Spleen (tissue), 11 donors: ENCODE measurements at regions not wholly inside any gene's neighbourhood (a gene's known extent, or its start where the extent isn't known, plus 50 kb on each side); places are given as distances from the start of the nearest gene placed in this dataset.

Experiments
- DNase-seq: peaks from one replicate; pipeline ENCODE4 v3.0.0-alpha.2; 2020
- H3K27ac ChIP-seq, 8 donors: fragments of 200-600 bp; sonication (generic) in 7 of 8; 1 replicate in 4 of 8; 2 replicates in 4 of 8; pipeline versions ENCODE4 v1.5.0 to v1.8.0; 2016 to 2021; ENCODE audit warnings: inconsistent platforms in 4 of 8, mild to moderate bottlenecking in 4 of 8, moderate library complexity in 1 of 8
- H3K27me3 ChIP-seq, 7 donors: fragments of 200-600 bp; sonication (generic) in 6 of 7; replicated peaks in 1 of 7; 1 replicate in 4 of 7; 2 replicates in 3 of 7; pipeline versions ENCODE4 v1.5.0 to v1.8.0; 2016 to 2021; ENCODE audit warnings: inconsistent platforms in 3 of 7, mild to moderate bottlenecking in 1 of 7
- H3K36me3 ChIP-seq, 6 donors: fragments of 200-600 bp; sonication (generic) in 5 of 6; 1 replicate in 4 of 6; 2 replicates in 2 of 6; pipeline versions ENCODE4 v1.5.0 to v1.8.0; 2016 to 2021; ENCODE audit warnings: inconsistent platforms in 2 of 6
- H3K4me1 ChIP-seq, 6 donors: fragments of 200-600 bp; sonication (generic) in 5 of 6; 1 replicate in 3 of 6; 2 replicates in 3 of 6; pipeline versions ENCODE4 v1.5.0 to v1.8.0; 2016 to 2021; ENCODE audit warnings: inconsistent platforms in 3 of 6
- H3K4me3 ChIP-seq, 8 donors: fragments of 200-600 bp; sonication (generic) in 7 of 8; 1 replicate in 4 of 8; 2 replicates in 4 of 8; pipeline versions ENCODE4 v1.5.0 to v1.8.0; 2016 to 2021; ENCODE audit warnings: inconsistent platforms in 4 of 8, mild to moderate bottlenecking in 4 of 8, moderate library complexity in 2 of 8
- H3K9me3 ChIP-seq, 8 donors: fragments of 200-600 bp; sonication (generic) in 7 of 8; 1 replicate in 4 of 8; 2 replicates in 4 of 8; pipeline versions ENCODE4 v1.5.0 to v1.8.0; 2016 to 2021; ENCODE audit warnings: inconsistent platforms in 4 of 8
- CTCF ChIP-seq, 11 experiments: fragments of 200-600 bp in 7 of 11; fragments of 450-650 bp in 4 of 11; sonication (generic) in 4 of 11; IDR thresholded peaks in 8 of 11; conservative IDR thresholded peaks in 3 of 11; 1 replicate in 7 of 11; 2 replicates in 4 of 11; pipeline versions ENCODE4 v1.4.0 to v1.8.0; 2016 to 2021; ENCODE audit warnings: antibody characterized with exemption in 11 of 11, inconsistent platforms in 4 of 11, mild to moderate bottlenecking in 1 of 11
- POLR2A ChIP-seq, 3 donors: fragments of 450-650 bp; IDR thresholded peaks; one replicate each; pipeline ENCODE4 v1.5.1; 2017; ENCODE audit warnings: antibody characterized with exemption in 3 of 3, mild to moderate bottlenecking in 1 of 3
- POLR2AphosphoS5 ChIP-seq, 3 donors: sonication (generic); formaldehyde crosslinking; IDR thresholded peaks; one replicate each; pipeline ENCODE4 v1.5.1; 2017; ENCODE audit warnings: antibody characterized with exemption in 3 of 3
- WGBS, 5 donors: extraction: QIAGEN DNeasy Blood & Tissue Kit in 3 of 5; methylation state at CpG; one replicate each; pipeline versions ENCODE4 v1.1.5 to v1.1.7; 2013 to 2018; 5-methylcytosine and 5-hydroxymethylcytosine counted together
- intact Hi-C: fragments of 100-400 bp; cut with DNase I; formaldehyde crosslinking; loops from one replicate; pipeline ENCODE4 v1.15.0; 2023; ENCODE audit warnings: low total_unique reads
- donor health status: healthy with polysubstance abuse.
- donor health status: DM: no; HTN: no; CAD: no; lungs with moderate emphysema.
- donor health status: DM: no; HTN: no; CAD: no.
- donor health status: Bipolar disorder and iron deficiency.
- donor health status: healthy.
- donor health status: DM: no; HTN: no; CAD: no.
- donor health status: DM: yes; HTN: yes; CAD: no.

GRCh38 chr2:234761910-234762309, 189.9 kb upstream of the SH3BP4 start:
- no peak for DNase-seq
- H3K36me3 ChIP-seq = no peaks in the 10 kb centered on the region
- intact Hi-C loops = no loop called here
- H3K9me3 ChIP-seq = peaks cover 0 to 17% (median 9%) of the 10 kb centered on the region in 8 donors
- H3K4me1 ChIP-seq = no peaks in the 10 kb centered on the region
- H3K27me3 ChIP-seq = peaks cover 0 to 2% (median 0%) of the 10 kb centered on the region in 7 donors
- H3K27ac ChIP-seq = no peak overlapping the region
- H3K4me3 ChIP-seq = no peak overlapping the region
- no peak for TF ChIP-seq POLR2AphosphoS5 (IDR thresholded peaks at IDR 0.05)
- no peak for TF ChIP-seq CTCF (IDR thresholded peaks at IDR 0.05 in 8 of 11, conservative IDR thresholded peaks at IDR 0.05 in 3 of 11)
- no peak for TF ChIP-seq POLR2A (IDR thresholded peaks at IDR 0.05)
- 59 to 77% (median 67%) methylated on average over 4 of the region's 4 CpGs for WGBS, 5 donors

GRCh38 chr2:234754126-234754525, 197.7 kb upstream of the SH3BP4 start:
- TF ChIP-seq POLR2A (IDR thresholded peaks at IDR 0.05) (no peak), POLR2AphosphoS5 (IDR thresholded peaks at IDR 0.05) (no peak), CTCF (IDR thresholded peaks at IDR 0.05 in 8 of 11, conservative IDR thresholded peaks at IDR 0.05 in 3 of 11) (no peak)
- Histone ChIP-seq H3K9me3 (peaks cover 0 to 3% (median 0%) of the 10 kb centered on the region in 8 donors), H3K27me3 (no peaks in the 10 kb centered on the region), H3K4me3 (no peak overlapping the region), H3K27ac (no peak overlapping the region), H3K36me3 (no peaks in the 10 kb centered on the region), H3K4me1 (no peaks in the 10 kb centered on the region)
- DNase-seq = no peak
- intact Hi-C loops = no loop called here
- 83 to 91% (median 86%) methylated on average over 8 of the region's 8 CpGs for WGBS, 5 donors

GRCh38 chr2:234753701-234754100, 198.1 kb upstream of the SH3BP4 start:
- Histone ChIP-seq H3K36me3 (no peaks in the 10 kb centered on the region), H3K9me3 (peaks cover 0 to 3% (median 0%) of the 10 kb centered on the region in 8 donors), H3K4me1 (no peaks in the 10 kb centered on the region), H3K27me3 (no peaks in the 10 kb centered on the region), H3K27ac (no peak overlapping the region), H3K4me3 (no peak overlapping the region)
- TF ChIP-seq POLR2AphosphoS5 (IDR thresholded peaks at IDR 0.05) (no peak), POLR2A (IDR thresholded peaks at IDR 0.05) (no peak), CTCF (IDR thresholded peaks at IDR 0.05 in 8 of 11, conservative IDR thresholded peaks at IDR 0.05 in 3 of 11) (no peak)
- WGBS, 5 donors = 83 to 88% (median 83%) methylated on average over 4 of the region's 4 CpGs
- no peak for DNase-seq
- intact Hi-C loops = no loop called here

- DNase-seq = no peak
- Histone ChIP-seq H3K9me3 (peaks cover 0 to 3% (median 0%) of the 10 kb centered on the region in 8 donors), H3K27me3 (no peaks in the 10 kb centered on the region), H3K36me3 (no peaks in the 10 kb centered on the region), H3K4me3 (no peak overlapping the region), H3K27ac (no peak overlapping the region), H3K4me1 (no peaks in the 10 kb centered on the region)
- TF ChIP-seq CTCF (IDR thresholded peaks at IDR 0.05 in 8 of 11, conservative IDR thresholded peaks at IDR 0.05 in 3 of 11) (no peak), POLR2A (IDR thresholded peaks at IDR 0.05) (no peak), POLR2AphosphoS5 (IDR thresholded peaks at IDR 0.05) (no peak)
- 92 to 99% (median 93%) methylated on average over 3 of the region's 3 CpGs for WGBS, 5 donors
- intact Hi-C loops = no loop called here
Observed at GRCh38 chr2:234752966-234753365, 198.9 kb upstream of the SH3BP4 start.
